DOHH2 (cell line): ENCODE measurements at regions not wholly inside any gene's neighbourhood (a gene's known extent, or its start where the extent isn't known, plus 50 kb on each side); places are given as distances from the start of the nearest gene placed in this dataset.

Experiments
- CTCF ChIP-seq: fragments of 200-600 bp; sonication (generic); IDR thresholded peaks from one replicate; pipeline ENCODE4 v1.5.1; 2014; ENCODE audit warnings: antibody characterized with exemption, mild to moderate bottlenecking, low read depth, low read length; ENCODE audit not compliant: poor library complexity, severe bottlenecking
- EZH2phosphoT487 ChIP-seq: fragments of 200-600 bp; sonication (generic); IDR thresholded peaks from 2 replicates; pipeline ENCODE4 v1.6.1; 2017; ENCODE audit warnings: borderline replicate concordance, mild to moderate bottlenecking, antibody characterized with exemption, low read length, moderate library complexity, mixed read lengths

DNA sequence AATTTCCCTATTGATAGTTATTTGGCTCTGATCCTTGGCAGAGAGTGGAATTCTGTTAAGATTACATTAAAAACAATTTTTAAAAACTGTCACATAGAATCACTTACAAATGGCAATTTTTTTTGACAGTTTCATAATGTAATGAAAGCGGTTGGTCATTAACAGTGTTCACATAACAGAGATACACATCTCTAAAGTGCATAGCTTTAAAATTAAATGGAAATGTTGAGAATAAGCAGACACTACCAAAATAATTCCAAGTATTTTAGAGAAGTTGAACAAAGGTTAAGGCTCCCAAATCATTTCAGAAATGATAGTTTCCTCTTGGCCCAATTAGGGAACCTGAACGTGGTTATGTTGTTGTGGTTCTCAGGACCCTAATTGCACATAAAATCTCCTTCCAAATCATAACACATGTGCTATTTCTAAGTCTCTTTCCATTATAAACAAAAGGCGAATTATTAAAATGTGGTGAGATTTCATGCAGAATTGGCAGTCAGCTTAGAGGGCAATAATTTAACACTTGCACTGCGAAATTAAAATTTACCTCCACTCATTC, 528.9 kb upstream of the FZD8 start:
- TF ChIP-seq CTCF (no peak), EZH2phosphoT487 (no peak)
